ENCODE measurements at regions not wholly inside any gene's neighbourhood (a gene's known extent, or its start where the extent isn't known, plus 50 kb on each side); places are given as distances from the start of the nearest gene placed in this dataset.
"Not testable (repeated sequence)": the region's sequence is repeated elsewhere in the genome, so short reads cannot be mapped to it uniquely, and the experiment has no call there.

- ChIA-PET CTCF (ENCODE audit: partially characterized antibody) (no interaction called here), POLR2A (ENCODE audit: partially characterized antibody) (no interaction called here)
- H3K27ac Mint-ChIP-seq: no peak overlapping the region
- no peak overlapping the region for H3K4me3 ChIP-seq (ENCODE audit: low read length in 2 of 2)
- H3K9me3 Mint-ChIP-seq: peaks cover 0 to 8% (median 5%) of the 10 kb centered on the region in 8 donors
- no peaks in the 10 kb centered on the region for H3K27me3 Mint-ChIP-seq
- H3K4me3 Mint-ChIP-seq: no peak overlapping the region
- H3K4me1 Mint-ChIP-seq: no peaks in the 10 kb centered on the region
- no peak overlapping the region for H3K27ac ChIP-seq (ENCODE audit: low read depth, low read length)
- no peaks in the 10 kb centered on the region for H3K36me3 ChIP-seq (ENCODE audit: insufficient read depth, low read length)
- no peaks in the 10 kb centered on the region for H3K9me3 ChIP-seq (ENCODE audit: control insufficient read depth in 1 of 2, low read length in 2 of 2)
- no peaks in the 10 kb centered on the region for H3K4me1 ChIP-seq (ENCODE audit: insufficient read depth, low read length)
- no peaks in the 10 kb centered on the region for H3K27me3 ChIP-seq (ENCODE audit: insufficient read depth, low read length)
- H3K36me3 Mint-ChIP-seq: no peaks in the 10 kb centered on the region
- no peak for DNase-seq
- intact Hi-C loops (cut with micrococcal nuclease): no loop called here
Observed at GRCh38 chr13:80530191-80530590, 189.3 kb upstream of the SPRY2 start.

DNA sequence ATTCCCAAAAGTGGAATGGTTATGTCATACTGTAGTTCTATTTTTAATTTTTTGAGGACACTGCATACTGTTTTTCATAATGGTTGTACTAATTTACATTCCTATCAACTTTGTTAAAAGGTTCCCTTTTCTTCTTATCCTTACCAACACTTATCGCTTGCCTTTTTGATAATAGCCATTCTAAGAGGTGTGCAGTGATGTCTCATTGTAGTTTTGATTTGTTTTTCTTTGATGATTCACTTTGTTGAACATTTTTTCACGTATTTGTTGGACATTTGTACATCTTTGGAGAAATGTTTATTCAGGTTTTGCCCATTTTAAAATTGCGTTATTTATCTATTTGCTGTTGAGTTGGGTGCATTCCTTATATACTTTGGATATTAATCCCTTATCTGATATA, 188.8 kb upstream of the SPRY2 start:
- H3K36me3 Mint-ChIP-seq: no peaks in the 10 kb centered on the region
- no peak overlapping the region for H3K4me3 Mint-ChIP-seq
- Histone ChIP-seq H3K27ac (ENCODE audit: low read depth, low read length) (no peak overlapping the region), H3K36me3 (ENCODE audit: insufficient read depth, low read length) (no peaks in the 10 kb centered on the region), H3K4me1 (ENCODE audit: insufficient read depth, low read length) (no peaks in the 10 kb centered on the region), H3K27me3 (ENCODE audit: insufficient read depth, low read length) (no peaks in the 10 kb centered on the region), H3K4me3 (ENCODE audit: low read length in 2 of 2) (no peak overlapping the region), H3K9me3 (ENCODE audit: control insufficient read depth in 1 of 2, low read length in 2 of 2) (no peaks in the 10 kb centered on the region)
- no peaks in the 10 kb centered on the region for H3K4me1 Mint-ChIP-seq
- peaks cover 0 to 8% (median 5%) of the 10 kb centered on the region in 8 donors for H3K9me3 Mint-ChIP-seq
- no peak for DNase-seq
- H3K27me3 Mint-ChIP-seq: no peaks in the 10 kb centered on the region
- ChIA-PET CTCF (ENCODE audit: partially characterized antibody) (no interaction called here), POLR2A (ENCODE audit: partially characterized antibody) (no interaction called here)
- H3K27ac Mint-ChIP-seq: no peak overlapping the region
- intact Hi-C loops (cut with micrococcal nuclease): no loop called here

DNA sequence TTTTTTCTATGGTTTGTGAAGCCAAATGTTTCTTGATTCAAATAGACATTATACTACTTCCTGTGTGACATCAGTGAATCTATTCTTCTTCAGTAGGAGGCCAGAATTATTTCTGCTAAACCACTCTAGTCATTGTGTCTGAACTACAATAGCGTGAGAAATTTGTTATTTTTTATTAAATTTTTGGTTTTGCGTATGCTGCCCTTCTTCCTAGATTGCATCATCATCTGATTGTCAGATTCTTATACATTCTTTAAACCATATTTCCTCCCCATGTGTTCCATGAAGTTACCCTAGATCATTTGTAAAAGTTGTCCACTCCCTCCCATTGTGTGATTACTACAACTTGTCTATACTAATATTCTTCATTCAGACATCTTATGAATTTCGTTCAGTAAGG, 187.8 kb upstream of the SPRY2 start:
- no peaks in the 10 kb centered on the region for H3K4me1 ChIP-seq (ENCODE audit: insufficient read depth, low read length)
- POLR2A ChIA-PET (ENCODE audit: partially characterized antibody): no interaction called here
- CTCF ChIA-PET (ENCODE audit: partially characterized antibody): no interaction called here
- H3K4me3 Mint-ChIP-seq: no peak overlapping the region
- intact Hi-C loops (cut with micrococcal nuclease): no loop called here
- no peaks in the 10 kb centered on the region for H3K36me3 Mint-ChIP-seq
- H3K27ac Mint-ChIP-seq: no peak overlapping the region
- no peaks in the 10 kb centered on the region for H3K36me3 ChIP-seq (ENCODE audit: insufficient read depth, low read length)
- peaks cover 0 to 9% (median 5%) of the 10 kb centered on the region in 8 donors for H3K9me3 Mint-ChIP-seq
- no peaks in the 10 kb centered on the region for H3K9me3 ChIP-seq (ENCODE audit: control insufficient read depth in 1 of 2, low read length in 2 of 2)
- H3K4me1 Mint-ChIP-seq: no peaks in the 10 kb centered on the region
- H3K27me3 Mint-ChIP-seq: no peaks in the 10 kb centered on the region
- H3K27ac ChIP-seq (ENCODE audit: low read depth, low read length): no peak overlapping the region
- H3K4me3 ChIP-seq (ENCODE audit: low read length in 2 of 2): no peak overlapping the region
- no peak for DNase-seq
- no peaks in the 10 kb centered on the region for H3K27me3 ChIP-seq (ENCODE audit: insufficient read depth, low read length)

DNA sequence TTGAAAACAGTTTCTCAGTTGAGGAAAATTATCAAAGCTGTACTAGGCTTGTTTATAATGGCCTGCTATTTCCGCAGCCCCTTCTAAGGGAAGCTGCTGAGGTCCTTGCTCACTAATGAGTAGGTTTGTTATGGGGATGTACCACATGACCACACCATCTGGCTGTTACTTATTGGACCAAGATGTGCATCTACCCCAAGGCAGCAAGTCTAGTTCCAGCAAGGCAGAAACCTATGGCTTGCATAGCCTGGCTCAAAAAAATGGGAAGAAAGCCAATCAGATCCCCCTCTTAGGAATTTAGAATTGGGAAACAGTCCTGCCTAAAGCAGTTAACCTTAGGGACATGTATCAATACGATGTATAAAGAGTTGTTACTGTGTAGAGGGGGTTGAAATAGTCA, 186.5 kb upstream of the SPRY2 start:
- ChIA-PET CTCF (ENCODE audit: partially characterized antibody) (no interaction called here), POLR2A (ENCODE audit: partially characterized antibody) (no interaction called here)
- Mint-ChIP-seq H3K9me3 (peaks cover 0 to 10% (median 4%) of the 10 kb centered on the region in 8 donors), H3K36me3 (no peaks in the 10 kb centered on the region), H3K4me3 (no peak overlapping the region), H3K27ac (no peak overlapping the region), H3K27me3 (no peaks in the 10 kb centered on the region), H3K4me1 (no peaks in the 10 kb centered on the region)
- no peaks in the 10 kb centered on the region for H3K4me1 ChIP-seq (ENCODE audit: insufficient read depth, low read length)
- no peak overlapping the region for H3K27ac ChIP-seq (ENCODE audit: low read depth, low read length)
- intact Hi-C loops (cut with micrococcal nuclease): no loop called here
- no peak for DNase-seq
- H3K27me3 ChIP-seq (ENCODE audit: insufficient read depth, low read length): no peaks in the 10 kb centered on the region
- no peak overlapping the region for H3K4me3 ChIP-seq (ENCODE audit: low read length in 2 of 2)
- no peaks in the 10 kb centered on the region for H3K9me3 ChIP-seq (ENCODE audit: control insufficient read depth in 1 of 2, low read length in 2 of 2)
- no peaks in the 10 kb centered on the region for H3K36me3 ChIP-seq (ENCODE audit: insufficient read depth, low read length)

- Histone ChIP-seq H3K4me3 (ENCODE audit: low read length in 2 of 2) (no peak overlapping the region), H3K27ac (ENCODE audit: low read depth, low read length) (no peak overlapping the region), H3K36me3 (ENCODE audit: insufficient read depth, low read length) (no peaks in the 10 kb centered on the region), H3K27me3 (ENCODE audit: insufficient read depth, low read length) (no peaks in the 10 kb centered on the region), H3K9me3 (ENCODE audit: control insufficient read depth in 1 of 2, low read length in 2 of 2) (no peaks in the 10 kb centered on the region), H3K4me1 (ENCODE audit: insufficient read depth, low read length) (no peaks in the 10 kb centered on the region)
- Mint-ChIP-seq H3K27ac (no peak overlapping the region), H3K4me3 (no peak overlapping the region), H3K4me1 (no peaks in the 10 kb centered on the region), H3K9me3 (peaks cover 0 to 10% (median 5%) of the 10 kb centered on the region in 8 donors), H3K27me3 (no peaks in the 10 kb centered on the region), H3K36me3 (no peaks in the 10 kb centered on the region)
- POLR2A ChIA-PET (ENCODE audit: partially characterized antibody): no interaction called here
- intact Hi-C loops (cut with micrococcal nuclease): no loop called here
- DNase-seq: no peak
- CTCF ChIA-PET (ENCODE audit: partially characterized antibody): no interaction called here
Observed at GRCh38 chr13:80524447-80525215, 183.7 kb upstream of the SPRY2 start.

- Mint-ChIP-seq H3K4me3 (no peak overlapping the region), H3K27me3 (no peaks in the 10 kb centered on the region)
Observed at GRCh38 chr13:80523134-80523533, 182.2 kb upstream of the SPRY2 start.

GRCh38 chr13:80522463-80522862, 181.5 kb upstream of the SPRY2 start:
- CTCF ChIA-PET (ENCODE audit: partially characterized antibody); H3K27ac Mint-ChIP-seq; H3K4me3 ChIP-seq (ENCODE audit: low read length in 2 of 2); H3K4me1 ChIP-seq (ENCODE audit: insufficient read depth, low read length); H3K36me3 ChIP-seq (ENCODE audit: insufficient read depth, low read length); H3K36me3 Mint-ChIP-seq; H3K27me3 ChIP-seq (ENCODE audit: insufficient read depth, low read length); H3K4me3 Mint-ChIP-seq; H3K9me3 ChIP-seq (ENCODE audit: control insufficient read depth in 1 of 2, low read length in 2 of 2); H3K27me3 Mint-ChIP-seq; H3K4me1 Mint-ChIP-seq; intact Hi-C loops (cut with micrococcal nuclease); H3K27ac ChIP-seq (ENCODE audit: low read depth, low read length); DNase-seq; POLR2A ChIA-PET (ENCODE audit: partially characterized antibody): not testable (repeated sequence)
- H3K9me3 Mint-ChIP-seq: peaks cover 3 to 16% (median 8%) of the 10 kb centered on the region in 8 donors

More at GRCh38 chr13:80523134-80523533, 182.2 kb upstream of the SPRY2 start:
- intact Hi-C loops (cut with micrococcal nuclease): no loop called here
- H3K4me3 ChIP-seq (ENCODE audit: low read length in 2 of 2): no peak overlapping the region
- no peaks in the 10 kb centered on the region for H3K27me3 ChIP-seq (ENCODE audit: insufficient read depth, low read length)
- H3K27ac ChIP-seq (ENCODE audit: low read depth, low read length): no peak overlapping the region
- no peaks in the 10 kb centered on the region for H3K4me1 ChIP-seq (ENCODE audit: insufficient read depth, low read length)
- DNase-seq: no peak
- CTCF ChIA-PET (ENCODE audit: partially characterized antibody): no interaction called here
- Mint-ChIP-seq H3K4me1 (no peaks in the 10 kb centered on the region), H3K36me3 (no peaks in the 10 kb centered on the region), H3K27ac (no peak overlapping the region), H3K9me3 (peaks cover 1 to 14% (median 8%) of the 10 kb centered on the region in 8 donors)
- H3K36me3 ChIP-seq (ENCODE audit: insufficient read depth, low read length): no peaks in the 10 kb centered on the region
- POLR2A ChIA-PET (ENCODE audit: partially characterized antibody): no interaction called here
- H3K9me3 ChIP-seq (ENCODE audit: control insufficient read depth in 1 of 2, low read length in 2 of 2): no peaks in the 10 kb centered on the region

Measured in CD4-positive, alpha-beta memory T cell (primary cell).